Loucy (cell line): ENCODE measurements at regions not wholly inside any gene's neighbourhood (a gene's known extent, or its start where the extent isn't known, plus 50 kb on each side); places are given as distances from the start of the nearest gene placed in this dataset.

Source experiments
- H2AFZ ChIP-seq: fragments of 200-600 bp; sonication (generic); 2 replicates; pipeline ENCODE4 v1.6.0; 2016; ENCODE audit warnings: antibody characterized with exemption, mild to moderate bottlenecking, low read length, moderate library complexity
- H3F3A ChIP-seq: fragments of 200-600 bp; 2 replicates; pipeline ENCODE4 v1.6.0; 2016; ENCODE audit warnings: antibody characterized with exemption, low read depth, mild to moderate bottlenecking
- H3K27me3 ChIP-seq: fragments of 200-600 bp; sonication (generic); 2 replicates; pipeline ENCODE4 v1.6.1; 2014; ENCODE audit warnings: low read length, mild to moderate bottlenecking; ENCODE audit not compliant: insufficient read depth, poor library complexity, severe bottlenecking
- H3K36me3 ChIP-seq: fragments of 200-600 bp; sonication (generic); 2 replicates; pipeline ENCODE4 v1.6.1; 2016; ENCODE audit warnings: low read length; ENCODE audit not compliant: insufficient read depth
- H3K4me1 ChIP-seq: fragments of 200-600 bp; sonication (generic); 2 replicates; pipeline ENCODE4 v1.5.1; 2014; ENCODE audit warnings: low read length, mild to moderate bottlenecking; ENCODE audit not compliant: insufficient read depth, poor library complexity, severe bottlenecking
- H3K4me2 ChIP-seq: fragments of 200-600 bp; sonication (generic); 2 replicates; pipeline ENCODE4 v1.6.0; 2014; ENCODE audit warnings: antibody characterized with exemption, low read length, low read depth, mild to moderate bottlenecking; ENCODE audit not compliant: poor library complexity, severe bottlenecking
- H3K4me3 ChIP-seq: fragments of 200-600 bp; sonication (generic); 2 replicates; pipeline ENCODE4 v1.5.1; 2014; ENCODE audit warnings: low read length, mild to moderate bottlenecking, mixed read lengths; ENCODE audit not compliant: poor library complexity, severe bottlenecking
- H3K79me2 ChIP-seq: fragments of 200-600 bp; sonication (generic); 2 replicates; pipeline ENCODE4 v1.6.1; 2014; ENCODE audit warnings: low read length; ENCODE audit not compliant: insufficient read depth
- H3K9ac ChIP-seq: fragments of 200-600 bp; sonication (generic); 2 replicates; pipeline ENCODE4 v1.6.0; 2014; ENCODE audit warnings: mild to moderate bottlenecking, low read depth, low read length, moderate library complexity; ENCODE audit not compliant: poor library complexity, severe bottlenecking
- H3K9me2 ChIP-seq: fragments of 200-600 bp; sonication (generic); replicated peaks from 2 replicates; pipeline ENCODE4 v1.6.1; 2016; ENCODE audit warnings: low read depth, low read length, mixed read lengths
- H3K9me3 ChIP-seq: fragments of 200-600 bp; sonication (generic); 2 replicates; pipeline ENCODE4 v1.6.1; 2014; ENCODE audit warnings: mild to moderate bottlenecking, antibody characterized with exemption, low read length, low read depth; ENCODE audit not compliant: insufficient read depth
- H4K20me1 ChIP-seq: fragments of 200-600 bp; sonication (generic); 2 replicates; pipeline ENCODE4 v1.6.0; 2014; ENCODE audit warnings: antibody characterized with exemption, low read length, mild to moderate bottlenecking; ENCODE audit not compliant: insufficient read depth, poor library complexity, severe bottlenecking
- CTCF ChIP-seq: fragments of 200-600 bp; sonication (generic); conservative IDR thresholded peaks from 2 replicates; pipeline ENCODE4 v1.5.1; 2014; ENCODE audit warnings: mild to moderate bottlenecking, antibody characterized with exemption, low read length
- EZH2phosphoT487 ChIP-seq: fragments of 200-600 bp; IDR thresholded peaks from 2 replicates; pipeline ENCODE4 v1.6.1; 2018; ENCODE audit warnings: antibody characterized with exemption, mild to moderate bottlenecking, moderate library complexity, borderline replicate concordance

GRCh38 chr5:125607018-125607417, 816.2 kb upstream of the GRAMD2B start:
- no peak for TF ChIP-seq CTCF
- no peak for TF ChIP-seq EZH2phosphoT487
- Histone ChIP-seq H3K27me3 (no peaks in the 10 kb centered on the region), H3K79me2 (no peaks in the 10 kb centered on the region), H3K9me2 (no peaks in the 10 kb centered on the region), H3K9me3 (no peaks in the 10 kb centered on the region), H3K9ac (no peak overlapping the region), H3K4me3 (no peak overlapping the region), H3K4me2 (no peak overlapping the region), H3F3A (no peaks in the 10 kb centered on the region), H4K20me1 (no peaks in the 10 kb centered on the region), H2AFZ (no peak overlapping the region), H3K4me1 (no peaks in the 10 kb centered on the region), H3K36me3 (no peaks in the 10 kb centered on the region)

GRCh38 chr5:125609011-125609410, 814.2 kb upstream of the GRAMD2B start:
- Histone ChIP-seq H4K20me1 (no peaks in the 10 kb centered on the region), H3K79me2 (no peaks in the 10 kb centered on the region), H3F3A (no peaks in the 10 kb centered on the region), H3K27me3 (no peaks in the 10 kb centered on the region), H3K9me2 (no peaks in the 10 kb centered on the region), H2AFZ (no peak overlapping the region), H3K4me2 (no peak overlapping the region), H3K4me1 (no peaks in the 10 kb centered on the region), H3K9ac (no peak overlapping the region), H3K36me3 (no peaks in the 10 kb centered on the region), H3K4me3 (no peak overlapping the region), H3K9me3 (no peaks in the 10 kb centered on the region)
- no peak for TF ChIP-seq CTCF
- no peak for TF ChIP-seq EZH2phosphoT487

GRCh38 chr5:125610892-125611291, 812.3 kb upstream of the GRAMD2B start:
- Histone ChIP-seq H3K4me2 (no peak overlapping the region), H3K9me3 (no peaks in the 10 kb centered on the region), H3F3A (no peaks in the 10 kb centered on the region), H3K27me3 (no peaks in the 10 kb centered on the region), H3K79me2 (no peaks in the 10 kb centered on the region), H4K20me1 (no peaks in the 10 kb centered on the region), H3K36me3 (no peaks in the 10 kb centered on the region), H2AFZ (no peak overlapping the region), H3K9ac (no peak overlapping the region), H3K4me1 (no peaks in the 10 kb centered on the region), H3K9me2 (no peaks in the 10 kb centered on the region), H3K4me3 (no peak overlapping the region)
- TF ChIP-seq CTCF (no peak), EZH2phosphoT487 (no peak)
